ENCODE measurements at regions not wholly inside any gene's neighbourhood (a gene's known extent, or its start where the extent isn't known, plus 50 kb on each side); places are given as distances from the start of the nearest gene placed in this dataset.
"Not testable (repeated sequence)": the region's sequence is repeated elsewhere in the genome, so short reads cannot be mapped to it uniquely, and the experiment has no call there.

DNA sequence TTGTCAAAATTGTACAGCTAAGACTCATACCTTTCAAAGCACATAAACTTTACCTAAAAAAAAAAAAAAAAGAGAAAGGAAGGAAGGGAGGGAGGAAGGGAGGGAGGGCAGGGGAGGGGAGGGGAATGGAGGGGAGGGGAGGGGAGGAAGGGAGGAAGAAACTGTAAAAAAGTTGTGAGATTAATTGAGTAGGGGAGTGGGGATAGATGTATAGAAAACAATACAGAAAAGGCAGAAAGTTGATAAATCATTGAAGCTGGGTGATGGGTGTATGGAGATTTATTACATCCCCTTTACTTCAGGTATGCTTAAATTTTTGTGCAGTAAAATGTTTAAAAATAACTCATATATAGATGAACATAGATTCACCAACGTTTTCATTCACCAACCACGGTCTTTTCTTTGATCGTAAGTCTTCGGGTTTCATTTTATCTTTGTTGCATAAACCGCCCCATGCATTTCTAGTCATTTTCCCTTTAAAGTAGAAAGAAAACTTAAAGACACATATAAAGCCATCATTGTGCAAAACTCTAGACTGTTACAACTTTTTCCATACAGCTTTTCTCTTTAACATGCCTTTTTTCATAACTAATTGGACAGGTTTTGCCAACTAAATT, 191.2 kb upstream of the KRR1 start:
- DNase-seq (ENCODE audit: low read depth) = no peak

DNA sequence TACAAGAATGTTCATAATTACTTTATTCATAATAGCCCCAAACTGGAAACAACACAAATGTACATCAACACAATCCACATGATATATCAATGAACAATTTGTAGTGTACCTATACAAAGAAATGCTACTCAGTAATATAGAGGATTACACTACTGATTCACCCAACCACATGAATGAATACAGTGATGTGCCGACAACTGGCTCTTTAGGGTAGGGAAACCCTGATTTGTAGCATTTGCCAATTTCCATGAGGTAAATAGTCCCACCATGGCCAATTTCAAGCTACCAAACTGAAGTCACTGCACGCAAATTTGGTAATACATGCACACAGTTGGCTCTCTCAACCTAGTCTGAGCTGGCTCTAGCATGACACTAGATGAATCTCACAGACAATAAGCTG, 190.4 kb upstream of the KRR1 start:
- DNase-seq (ENCODE audit: low read depth) = no peak

DNA sequence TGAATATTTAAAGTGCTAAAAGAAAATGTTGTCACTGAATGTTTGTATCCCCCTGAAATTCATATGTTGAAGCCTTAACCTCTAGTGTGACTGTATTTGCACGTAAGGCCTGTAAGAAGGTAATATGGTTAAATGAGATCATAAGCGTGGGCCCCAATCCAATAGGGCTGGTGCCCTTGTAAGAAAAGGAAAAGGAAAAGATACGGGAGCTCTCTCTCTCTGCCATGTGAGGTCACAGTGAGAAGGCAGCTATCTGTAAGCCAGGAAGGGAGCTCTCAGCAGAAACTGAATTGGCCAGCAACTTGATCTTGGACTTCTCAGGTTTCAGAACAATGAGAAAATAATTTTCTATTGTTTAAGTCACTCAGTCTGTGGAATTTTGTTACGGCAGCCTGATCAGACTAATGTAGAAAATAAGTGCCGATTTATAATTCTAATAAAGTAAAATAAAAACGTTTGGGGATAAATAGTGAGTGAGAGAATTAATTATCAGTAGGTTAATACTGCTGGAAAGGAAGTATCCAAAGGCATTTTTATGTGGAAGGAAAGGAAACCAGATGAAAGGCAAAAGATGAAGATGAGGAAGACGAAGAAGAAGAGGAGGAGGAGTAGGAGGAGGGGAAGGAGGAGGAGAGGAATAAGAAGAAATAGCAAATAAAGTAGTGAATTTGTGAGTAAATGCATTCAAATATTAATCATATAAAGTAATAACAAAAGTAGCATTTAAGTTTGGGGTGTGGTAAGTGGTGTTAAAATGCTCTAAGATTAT, 188.5 kb upstream of the KRR1 start:
- DNase-seq (ENCODE audit: low read depth) = no peak

DNA sequence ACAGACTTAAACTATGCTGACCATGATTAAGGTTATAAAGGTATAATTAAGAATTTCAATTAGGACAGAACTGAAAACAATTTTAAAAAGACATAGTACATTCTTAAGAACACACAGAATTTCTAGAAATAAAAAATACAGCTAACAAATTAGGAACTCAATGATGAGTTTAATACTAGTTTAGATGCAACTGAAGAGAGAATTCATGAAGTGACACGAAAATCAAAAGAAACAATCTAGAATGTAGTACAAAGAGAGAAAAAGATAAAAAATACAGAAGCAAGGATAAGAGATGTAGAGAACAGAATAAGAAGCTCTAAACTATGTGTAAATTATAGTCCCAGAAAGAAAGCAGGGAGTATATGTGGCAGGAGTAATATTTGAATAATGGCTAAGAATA, 187.8 kb upstream of the KRR1 start:
- no peak for DNase-seq (ENCODE audit: low read depth)

DNA sequence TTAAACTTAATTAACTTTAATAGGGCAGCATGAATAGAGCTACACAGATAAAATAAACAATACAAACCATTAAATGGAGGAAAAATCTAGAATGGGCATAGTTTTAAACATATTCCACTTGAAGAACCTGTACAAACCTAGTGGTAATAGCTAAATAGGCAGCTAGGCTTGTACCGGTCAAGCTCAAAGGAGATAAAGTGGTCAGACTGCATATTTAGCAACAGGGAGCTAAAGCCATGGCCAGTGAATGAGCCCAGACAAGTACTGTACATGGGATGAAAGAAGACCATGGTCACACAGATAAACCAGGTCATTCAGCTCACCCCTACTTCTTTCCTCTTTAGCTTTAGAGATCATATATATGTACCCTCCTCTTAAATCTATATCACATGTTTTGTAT, 186.6 kb upstream of the KRR1 start:
- no peak for DNase-seq (ENCODE audit: low read depth)

DNA sequence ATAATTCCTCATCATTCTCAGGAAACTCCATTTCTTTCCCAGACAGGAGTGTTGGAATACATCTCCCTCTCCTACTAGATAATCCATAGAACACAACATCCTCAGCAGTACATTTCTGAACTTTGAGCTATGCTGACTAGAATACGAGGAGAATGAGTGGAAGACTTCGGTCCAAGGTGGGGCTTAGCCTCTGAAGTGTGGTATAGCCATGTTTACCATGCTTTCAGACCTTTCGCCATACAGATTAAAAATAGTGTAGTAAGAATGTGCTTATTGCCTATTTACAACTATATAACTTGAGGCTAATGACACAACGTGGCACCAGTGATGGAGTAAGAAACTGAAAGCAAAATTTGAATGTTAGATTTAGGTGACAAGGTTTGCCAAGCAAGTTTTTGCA, 184.5 kb upstream of the KRR1 start:
- no peak for DNase-seq (ENCODE audit: low read depth)

DNA sequence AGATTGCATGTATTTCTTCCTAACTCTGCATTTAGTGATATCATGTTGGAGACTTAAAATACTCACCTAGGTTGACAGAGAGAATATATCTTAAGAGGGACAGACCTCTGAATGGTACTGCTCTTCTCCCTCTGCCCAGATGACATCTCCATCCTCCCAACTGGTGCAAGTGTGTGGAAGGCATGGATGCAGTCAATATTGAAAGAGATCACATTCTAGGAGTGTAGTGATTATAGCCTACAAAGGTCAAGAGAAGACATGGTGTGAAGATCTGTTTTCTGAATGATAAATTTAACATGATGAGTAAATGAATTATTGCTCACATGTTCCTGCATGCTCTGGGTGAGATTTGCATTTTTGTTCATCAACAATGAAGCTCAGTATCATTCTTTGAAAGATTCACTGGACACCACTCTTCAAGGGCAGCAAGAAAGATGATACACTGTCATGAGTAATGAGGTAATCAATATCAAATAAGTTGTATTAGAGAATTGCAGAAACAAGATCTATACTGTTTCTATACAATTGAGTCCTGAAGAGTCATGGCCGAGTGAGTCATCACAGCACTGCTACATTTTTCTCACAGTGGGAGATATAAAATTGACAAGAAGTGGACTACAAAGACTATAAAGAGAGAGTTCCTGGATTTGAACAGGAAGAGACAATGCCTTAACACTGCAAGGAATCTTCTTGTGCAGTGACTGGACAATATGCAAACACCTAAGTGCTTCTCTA, 183.3 kb upstream of the KRR1 start:
- DNase-seq (ENCODE audit: low read depth) = no peak

DNA sequence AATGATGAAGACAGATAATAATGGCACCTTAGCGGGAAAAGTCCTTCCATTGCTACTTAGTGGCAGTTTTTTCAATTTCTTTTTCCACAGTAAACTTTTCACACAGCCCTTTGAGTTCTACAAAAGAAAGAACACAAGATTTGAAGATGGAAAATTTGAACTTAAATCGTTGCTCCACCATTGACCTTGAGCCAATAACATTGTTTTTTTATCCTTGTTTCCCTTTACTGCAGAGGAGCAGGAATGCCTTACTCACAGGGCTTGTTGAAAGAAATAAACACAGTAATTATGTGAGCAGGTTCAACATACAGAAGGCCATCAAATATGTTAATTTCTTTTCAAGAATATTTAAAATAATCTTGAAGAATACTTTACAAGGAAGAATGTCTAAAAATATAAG, 181.5 kb upstream of the KRR1 start:
- DNase-seq (ENCODE audit: low read depth) = no peak

DNA sequence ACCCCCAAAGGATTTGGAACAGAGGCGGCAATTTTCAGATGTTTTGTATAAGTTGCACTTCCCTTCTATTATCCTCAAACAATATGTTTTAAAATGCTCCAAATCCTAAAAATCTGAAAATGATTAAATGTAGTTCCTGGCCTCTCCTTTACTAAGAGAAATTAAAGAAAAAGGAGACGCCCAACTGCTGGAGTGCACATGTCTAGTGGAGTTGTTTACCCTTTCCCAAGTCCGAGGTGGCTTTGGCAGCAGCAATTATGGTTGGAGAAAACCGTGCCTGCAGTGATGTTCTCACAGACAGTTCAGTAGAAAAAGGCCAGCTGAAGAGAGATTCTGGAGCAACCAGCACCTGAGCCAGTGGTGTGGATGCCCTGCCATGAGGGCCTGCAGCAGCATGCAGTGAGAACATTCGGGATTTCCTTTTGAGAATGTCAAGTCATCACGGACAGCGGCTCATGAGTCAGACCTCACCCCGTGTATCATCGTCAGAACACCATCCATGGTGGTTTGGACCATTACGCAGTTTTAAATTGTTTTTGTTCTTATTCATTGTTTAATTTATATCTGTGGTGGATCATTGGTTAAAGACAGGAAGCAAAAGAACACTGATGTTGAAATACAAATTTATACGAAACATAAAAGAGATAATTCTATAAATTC, 179.0 kb upstream of the KRR1 start:
- DNase-seq (ENCODE audit: low read depth) = peak; percentile 94

DNA sequence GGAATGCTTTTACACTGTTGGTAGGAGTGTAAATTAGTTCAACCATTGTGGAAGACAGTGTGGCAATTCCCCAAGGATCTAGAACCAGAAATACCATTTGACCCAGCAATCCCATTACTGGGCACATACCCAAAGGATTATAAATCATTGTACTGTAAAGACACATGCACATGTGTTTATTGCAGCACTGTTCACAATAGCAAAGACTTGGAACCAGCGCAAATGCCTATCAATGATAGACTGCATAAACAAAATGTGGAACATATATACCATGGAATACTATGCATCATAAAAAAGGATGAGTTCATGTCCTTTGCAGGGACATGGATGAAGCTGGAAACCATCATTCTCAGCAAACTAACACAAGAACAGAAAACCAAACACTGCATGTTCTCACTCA, 174.8 kb upstream of the KRR1 start:
- DNase-seq (ENCODE audit: low read depth) = not testable (repeated sequence)

DNA sequence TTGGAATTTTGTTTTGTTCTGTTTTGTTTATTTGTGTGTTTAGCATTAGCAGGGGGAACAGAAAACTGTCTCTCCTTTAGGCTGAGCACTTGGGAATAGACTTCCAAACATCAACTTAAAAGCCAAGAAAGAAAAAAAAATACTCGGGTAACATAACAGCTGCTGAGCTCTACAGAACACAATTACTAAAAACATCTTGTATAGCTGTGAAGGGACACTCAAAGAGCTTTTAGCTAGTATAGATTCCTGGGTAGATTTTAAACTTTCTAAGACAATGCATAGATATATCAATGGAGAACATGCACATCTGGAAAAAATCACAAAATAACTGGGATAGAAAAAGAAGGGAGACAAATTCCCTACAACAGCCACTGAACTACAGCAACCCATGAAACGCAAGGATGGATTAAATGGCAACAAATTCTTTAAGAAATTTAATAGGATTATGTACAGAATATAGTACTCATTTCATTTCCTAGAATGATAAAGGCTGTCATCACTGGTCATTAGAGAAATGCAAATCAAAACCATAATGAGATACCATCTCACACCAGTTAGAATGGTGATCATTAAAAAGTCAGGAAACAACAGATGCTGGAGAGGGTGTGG, 174.3 kb upstream of the KRR1 start:
- DNase-seq (ENCODE audit: low read depth) = no peak

DNA sequence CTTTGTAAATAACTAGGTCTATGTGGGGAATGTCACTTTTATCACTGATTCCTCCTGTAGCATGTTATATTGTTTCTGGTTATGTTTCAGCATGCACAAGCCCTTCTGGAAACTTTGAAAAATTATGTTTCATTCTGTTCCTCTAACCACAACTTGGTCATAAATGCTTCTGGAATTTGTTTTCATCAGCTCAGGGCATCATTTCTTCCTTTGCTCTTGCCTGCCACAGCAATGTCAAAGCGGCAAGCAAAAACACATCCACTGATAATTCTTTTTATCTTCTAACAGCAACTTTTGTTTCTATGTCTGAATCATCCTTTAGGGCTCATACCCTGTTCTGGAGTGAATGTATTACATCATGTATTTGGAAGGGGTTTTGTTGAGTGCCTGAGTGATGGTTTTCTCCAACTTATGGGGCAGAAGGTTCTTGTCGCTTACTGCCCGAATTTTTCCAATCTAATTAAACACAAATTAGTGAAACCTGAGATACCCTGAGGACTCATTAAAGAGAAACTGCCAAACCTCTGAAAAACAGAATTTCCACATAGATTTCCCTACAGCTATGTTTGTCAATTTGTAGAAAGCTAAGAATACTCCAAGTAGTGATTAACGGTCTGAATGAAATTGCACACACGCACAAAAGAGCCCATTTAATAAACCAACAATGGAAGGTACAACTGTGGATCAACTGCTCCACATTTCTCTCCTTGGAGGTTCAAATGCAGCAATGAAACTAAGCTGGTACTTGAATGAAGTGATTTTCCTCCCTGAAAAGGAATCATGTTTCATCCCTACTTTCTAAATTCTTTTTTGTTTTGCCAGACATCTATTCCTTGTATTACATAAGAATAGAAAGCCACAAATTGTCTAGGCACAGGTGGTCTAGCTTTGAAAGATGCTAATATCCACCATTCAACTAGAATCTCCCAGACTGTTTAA, 173.5 kb upstream of the KRR1 start:
- no peak for DNase-seq (ENCODE audit: low read depth)

DNA sequence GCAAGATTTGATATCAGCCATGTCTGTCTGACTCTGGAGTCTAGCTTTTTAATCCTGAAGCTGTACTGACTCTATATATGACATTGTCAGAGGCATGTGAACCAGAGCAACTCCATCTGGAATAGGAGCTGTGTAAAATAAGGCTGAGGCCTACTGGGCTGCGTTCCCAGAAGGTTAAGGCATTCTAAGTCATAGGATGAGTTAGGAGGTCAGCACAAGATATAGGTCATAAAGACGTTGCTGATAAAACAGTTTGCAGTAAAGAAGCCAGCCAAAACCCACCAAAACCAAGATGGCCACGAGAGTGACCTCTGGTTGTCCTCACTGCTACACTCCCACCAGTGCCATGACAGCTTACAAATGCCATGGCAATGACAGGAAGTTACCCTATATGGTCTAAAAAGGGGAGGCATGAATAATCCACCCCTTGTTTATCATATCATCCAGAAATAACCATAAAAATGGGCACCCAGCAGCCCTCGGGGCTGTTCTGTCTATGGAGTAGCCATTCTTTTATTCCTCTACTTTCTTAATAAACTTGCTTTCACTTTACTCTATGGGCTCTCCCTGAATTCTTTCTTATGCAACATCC, 172.7 kb upstream of the KRR1 start:
- DNase-seq (ENCODE audit: low read depth) = not testable (repeated sequence)

DNA sequence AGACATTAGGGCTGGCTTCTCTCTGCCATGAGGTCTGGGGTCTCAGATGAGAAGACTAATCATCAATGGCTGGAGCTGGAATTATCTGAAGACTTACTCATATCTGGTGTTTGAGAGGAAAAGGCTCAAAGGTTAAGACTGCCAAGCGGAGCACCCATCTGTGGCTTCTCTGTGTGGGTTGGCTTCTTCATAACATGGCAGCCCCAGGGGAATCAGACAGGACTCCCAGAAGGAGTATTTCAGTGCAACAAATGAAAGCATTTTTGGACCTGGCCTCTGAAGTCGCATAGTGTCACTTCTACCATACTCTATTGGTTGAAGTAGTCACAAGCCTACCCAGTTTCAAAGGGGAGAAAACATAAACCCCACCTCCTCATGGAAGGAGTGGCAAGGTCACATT, 171.8 kb upstream of the KRR1 start:
- no peak for DNase-seq (ENCODE audit: low read depth)

DNA sequence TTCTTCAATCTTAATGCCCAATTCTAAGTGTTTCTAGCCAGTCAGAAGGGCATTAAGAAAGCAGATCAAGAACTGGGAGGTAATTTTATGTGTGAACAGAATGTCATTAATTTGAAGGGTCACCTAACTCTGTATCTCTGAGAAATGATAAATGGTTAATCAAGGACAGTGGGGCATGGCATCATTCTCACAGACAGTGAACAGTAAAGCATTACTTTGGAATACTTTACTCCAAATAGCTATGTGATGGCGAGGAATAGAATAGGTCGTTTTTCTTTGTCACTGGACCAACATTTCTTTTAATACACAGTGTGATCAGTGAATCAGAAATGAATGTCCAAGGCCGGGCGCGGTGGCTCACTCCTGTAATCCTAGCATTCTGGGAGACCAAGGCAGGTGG, 166.1 kb upstream of the KRR1 start:
- DNase-seq (ENCODE audit: low read depth) = no peak

DNA sequence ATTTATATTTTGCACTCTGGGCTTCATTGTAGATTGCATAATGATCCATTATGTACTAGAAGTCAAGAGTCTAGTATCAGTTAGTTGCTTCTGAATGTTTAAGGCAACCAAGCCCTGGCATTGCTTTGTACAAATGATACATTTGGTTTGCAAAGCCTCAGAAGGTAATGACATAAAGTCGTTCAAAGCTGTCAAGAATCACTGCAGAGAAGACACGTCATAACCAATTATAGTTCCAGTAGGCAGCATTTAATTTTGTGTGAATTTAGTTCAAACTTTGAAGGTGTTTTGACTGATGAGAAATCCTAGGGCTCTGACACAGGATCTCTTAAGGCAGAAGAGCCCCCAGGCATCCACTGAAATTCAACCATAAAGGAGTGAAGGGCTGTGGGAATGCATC, 163.0 kb upstream of the KRR1 start:
- DNase-seq (ENCODE audit: low read depth) = no peak

DNA sequence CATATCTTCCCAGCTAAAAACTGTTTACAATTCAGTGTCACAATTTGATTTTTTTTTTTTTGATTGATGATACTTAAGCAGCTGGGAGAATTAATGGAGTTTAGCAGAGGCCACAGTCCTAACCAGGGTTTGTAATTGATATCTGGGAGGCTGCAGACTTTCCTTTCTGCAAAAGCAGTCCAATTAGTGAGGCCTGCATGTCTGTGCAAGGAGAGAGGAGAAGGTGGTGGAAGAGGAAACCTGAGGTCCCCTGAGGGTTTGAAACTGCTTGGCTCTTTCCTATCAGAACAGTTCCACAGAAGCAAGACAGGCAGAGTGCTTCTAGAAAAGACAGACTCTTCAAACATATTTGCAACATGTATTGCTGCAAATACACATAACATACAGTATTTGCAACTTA, 160.8 kb upstream of the KRR1 start:
- DNase-seq (ENCODE audit: low read depth) = no peak

DNA sequence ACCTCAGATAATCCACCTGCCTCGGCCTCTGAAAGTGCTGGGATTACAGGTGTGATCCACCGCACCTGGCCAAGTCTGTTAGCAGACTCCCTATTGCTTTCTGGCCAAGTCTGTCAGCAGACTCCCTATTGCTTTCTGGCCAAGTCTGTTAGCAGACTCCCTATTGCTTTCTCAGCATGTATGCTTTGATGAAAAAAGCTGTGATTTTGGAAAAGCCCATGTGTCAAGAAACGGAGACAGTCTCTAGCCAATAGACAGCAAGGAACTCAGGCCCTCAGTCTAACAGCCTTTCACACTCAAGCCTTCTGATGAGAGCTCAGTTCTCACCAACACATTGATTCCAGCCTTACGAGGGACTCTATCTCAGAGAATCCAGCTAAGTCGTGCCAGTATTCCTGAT, 158.8 kb upstream of the KRR1 start:
- DNase-seq (ENCODE audit: low read depth) = no peak

DNA sequence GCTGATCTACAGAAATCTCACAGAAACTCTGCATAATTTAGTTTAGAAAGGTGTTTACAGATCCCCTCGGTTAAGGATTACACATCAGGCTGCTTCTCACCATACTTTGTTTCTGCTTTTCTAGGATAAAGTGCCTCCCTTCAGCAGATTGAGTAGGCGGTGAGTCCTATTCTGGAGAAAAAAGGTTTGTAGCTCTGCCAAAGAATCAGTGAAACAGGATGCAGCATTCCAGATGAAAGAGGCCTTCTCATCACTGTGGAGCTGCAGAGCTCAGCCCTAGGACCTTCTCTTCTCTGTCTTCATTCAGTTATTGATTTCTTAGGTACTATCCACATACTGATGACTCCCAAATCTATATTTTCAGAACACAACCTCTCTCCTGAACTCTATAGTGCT, 155.5 kb upstream of the KRR1 start:
- DNase-seq (ENCODE audit: low read depth) = peak; percentile 52

DNA sequence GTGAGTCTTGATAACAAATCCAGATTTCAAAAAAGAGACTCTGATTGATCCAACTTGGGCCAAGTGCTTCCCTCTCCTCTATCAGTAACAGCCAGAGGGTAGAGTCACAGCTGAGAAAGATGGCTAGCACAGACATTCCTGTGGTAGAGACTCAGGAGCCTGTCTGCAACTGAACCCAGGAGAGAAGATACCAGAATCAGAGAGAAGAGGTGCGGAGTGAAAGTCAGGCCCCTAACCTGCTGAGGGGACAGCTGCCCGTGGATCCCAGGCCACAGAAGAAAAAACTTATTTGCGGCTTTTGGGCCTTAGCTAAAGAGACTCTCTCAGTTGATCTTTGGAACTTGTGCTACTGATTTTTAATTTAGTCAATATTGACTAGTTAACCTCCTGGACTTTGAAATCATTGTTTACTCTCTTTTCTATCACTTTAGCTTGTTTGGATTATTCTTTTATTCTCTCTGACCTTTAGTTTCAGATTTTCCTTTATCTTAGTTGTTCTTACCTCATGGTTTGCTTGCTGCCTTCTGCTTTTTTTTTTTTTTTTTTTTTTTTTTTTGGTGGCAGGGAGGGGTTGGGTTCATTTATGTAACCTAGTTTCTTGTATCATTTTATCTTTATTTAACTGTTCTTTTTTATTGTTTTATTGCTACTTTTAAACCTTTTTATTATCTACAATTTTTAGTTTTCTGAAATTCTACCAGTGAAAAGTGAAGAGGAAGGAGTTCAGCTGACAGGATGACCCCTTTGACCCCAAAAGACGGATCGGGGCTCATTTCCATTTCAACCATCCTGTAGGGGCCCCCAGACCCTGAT, 154.9 kb upstream of the KRR1 start:
- DNase-seq (ENCODE audit: low read depth) = no peak

All from GM04504 (cell line).